Left ventricle myocardium superior (tissue), 1 donor: ENCODE measurements at regions not wholly inside any gene's neighbourhood (a gene's known extent, or its start where the extent isn't known, plus 50 kb on each side); places are given as distances from the start of the nearest gene placed in this dataset.

Experiments
- ATAC-seq: fragments of 200-7000 bp; cut with Tn5 transposase; one replicate; pipeline ENCODE4 v1.9.1; 2020; ENCODE audit warnings: mild to moderate bottlenecking, moderate library complexity
- DNase-seq: peaks from one replicate; pipeline ENCODE4 v3.0.0-alpha.2; 2020
- intact Hi-C: fragments of 100-400 bp; cut with micrococcal nuclease; formaldehyde crosslinking; loops from one replicate; pipeline ENCODE4 v1.11.0; 2022
- donor health status: DM: no; HTN: yes; CAD: no; lungs with severe emphysema.

DNA sequence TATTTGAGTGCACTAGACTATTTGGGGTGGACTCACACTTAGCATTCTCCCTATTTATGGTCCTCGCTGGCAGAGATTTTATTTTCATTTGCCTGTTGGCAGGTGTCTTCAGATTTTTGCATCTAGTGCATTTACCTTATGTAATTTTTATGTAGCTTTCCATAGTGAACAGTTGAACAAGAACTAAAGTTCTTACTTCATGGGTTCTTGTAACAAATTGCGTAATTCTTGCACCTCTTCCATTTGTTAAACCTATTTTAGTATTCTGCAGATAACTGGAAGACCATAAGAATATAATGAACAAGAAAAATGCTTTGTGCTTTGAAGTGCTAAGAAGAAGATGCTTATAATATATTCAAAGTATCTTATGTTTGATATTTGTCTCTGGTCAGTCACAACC, 252.8 kb upstream of the MMS22L start:
- no peak for ATAC-seq
- no peak for DNase-seq
- intact Hi-C loops: no loop called here

DNA sequence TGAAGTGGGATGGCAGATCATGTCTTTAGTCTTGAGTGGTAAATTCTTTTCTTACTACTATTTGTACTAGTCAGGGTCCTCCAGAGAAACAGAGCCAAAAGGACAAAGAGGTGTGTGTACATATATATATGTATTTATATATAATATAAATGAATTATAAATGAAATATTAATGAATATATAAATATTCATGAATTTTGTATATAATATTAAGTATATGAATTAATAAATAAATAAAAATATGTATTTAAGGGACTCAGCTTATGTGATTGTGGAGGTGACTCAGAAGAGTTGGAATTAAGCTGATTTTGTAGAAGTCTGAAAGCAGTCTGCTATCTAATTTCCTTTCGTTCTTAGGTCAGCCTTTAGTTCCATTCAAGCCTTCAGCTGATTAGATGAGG, 265.3 kb upstream of the MMS22L start:
- DNase-seq (no peak), ATAC-seq (no peak)
- intact Hi-C loops: no loop called here

DNA sequence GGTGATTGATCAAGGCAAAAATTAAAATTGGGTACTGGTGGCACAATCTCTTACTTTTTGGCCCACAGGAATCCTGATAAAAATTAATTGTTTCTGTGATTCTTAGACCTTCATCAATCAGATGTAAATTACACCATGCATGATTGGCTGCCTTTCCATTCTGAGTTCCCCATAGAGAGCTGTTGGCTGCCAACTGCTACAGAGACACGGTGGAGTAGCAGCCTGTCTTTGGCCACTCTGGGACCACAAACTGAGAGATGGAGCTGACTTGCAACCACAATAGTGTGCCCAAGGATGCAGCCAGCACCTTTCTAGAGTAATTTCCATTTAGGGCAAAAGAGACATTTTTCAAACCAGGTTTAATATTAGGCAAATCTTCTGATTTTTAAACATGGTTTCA, 274.3 kb upstream of the MMS22L start:
- DNase-seq: no peak
- intact Hi-C loops: no loop called here

DNA sequence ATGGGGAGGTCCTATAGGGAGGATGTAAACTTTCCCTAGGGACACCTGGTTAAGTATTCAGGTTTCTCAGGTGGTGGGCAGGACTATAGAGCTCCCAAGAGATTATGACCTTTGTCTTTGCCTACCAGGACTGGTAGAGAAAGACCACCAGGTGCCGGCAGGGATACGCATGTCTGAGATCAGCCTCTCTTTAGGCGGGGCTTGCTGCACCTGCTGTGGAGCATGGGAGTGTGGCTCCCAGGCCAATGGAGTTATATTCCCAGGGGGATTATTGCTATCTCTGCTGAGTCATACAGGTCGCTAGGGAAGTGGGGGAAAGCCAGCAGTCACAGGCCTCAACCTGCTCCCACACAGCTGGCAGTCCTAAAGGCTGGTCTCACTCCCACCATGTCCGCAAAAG, 280.5 kb upstream of the MMS22L start:
- DNase-seq (no peak), ATAC-seq (no peak)
- intact Hi-C loops: no loop called here

More for the DNA sequence above, 274.3 kb upstream of the MMS22L start:
- no peak for ATAC-seq

DNA sequence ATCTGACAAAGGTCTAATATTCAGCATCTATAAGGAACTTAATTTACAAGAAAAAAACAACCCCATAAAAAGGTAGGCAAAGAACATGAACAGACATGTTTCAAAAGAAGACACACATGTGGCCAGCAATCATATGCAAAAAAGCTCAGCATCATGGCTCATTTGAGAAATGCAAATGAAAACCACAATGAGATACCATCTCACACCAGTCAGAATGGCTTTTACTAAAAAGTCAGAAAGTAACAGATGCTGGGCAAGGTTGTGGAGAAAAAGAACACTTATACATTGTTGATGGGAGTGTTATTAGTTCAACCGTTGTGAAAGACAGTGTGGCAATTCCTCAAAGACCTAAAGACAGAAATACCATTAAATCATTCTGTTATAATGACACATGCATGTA, 289.9 kb upstream of the MMS22L start:
- DNase-seq (no peak), ATAC-seq (no peak)
- intact Hi-C loops: no loop called here

DNA sequence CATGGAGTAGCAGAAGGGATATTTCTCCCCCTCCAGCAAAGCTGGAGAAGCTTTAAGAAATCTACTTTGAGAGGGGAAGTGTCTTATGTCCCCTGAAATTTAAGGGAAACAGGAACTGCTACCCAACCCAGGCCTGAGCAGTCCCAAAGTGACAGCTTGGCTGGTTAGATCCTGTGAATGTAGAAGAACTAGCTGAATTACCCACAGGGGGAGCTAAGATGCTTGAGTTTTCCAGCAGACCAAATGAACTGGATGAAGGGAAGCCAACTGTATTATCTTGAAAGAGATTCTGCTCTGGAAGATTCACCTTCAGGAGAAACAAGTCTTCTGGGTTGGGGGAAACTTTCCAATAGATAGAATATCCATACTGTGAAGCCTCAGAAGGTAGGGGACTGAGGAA, 303.3 kb upstream of the MMS22L start:
- DNase-seq: no peak
- peak; percentile 35 for ATAC-seq
- intact Hi-C loops: no loop called here

DNA sequence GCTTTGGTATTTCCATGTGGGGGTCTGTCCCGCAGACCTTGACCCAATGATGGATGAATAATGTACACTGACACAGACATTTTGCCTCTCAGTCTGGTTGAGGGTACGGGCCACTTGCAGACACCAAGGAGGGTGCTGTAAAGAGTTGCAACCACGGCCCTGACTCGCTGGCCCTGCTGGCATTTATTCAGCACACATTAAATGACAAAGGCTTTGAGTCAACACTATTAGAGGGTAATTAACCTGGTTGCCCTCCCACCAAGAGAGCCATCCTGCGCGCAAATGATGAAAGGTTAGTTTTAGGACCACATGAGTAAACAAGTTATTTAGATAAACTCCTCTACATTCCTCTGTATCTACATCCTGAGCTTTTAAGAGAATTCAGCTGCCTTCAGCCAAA, 308.9 kb upstream of the MMS22L start:
- DNase-seq: no peak
- ATAC-seq: no peak
- intact Hi-C loops: no loop called here

DNA sequence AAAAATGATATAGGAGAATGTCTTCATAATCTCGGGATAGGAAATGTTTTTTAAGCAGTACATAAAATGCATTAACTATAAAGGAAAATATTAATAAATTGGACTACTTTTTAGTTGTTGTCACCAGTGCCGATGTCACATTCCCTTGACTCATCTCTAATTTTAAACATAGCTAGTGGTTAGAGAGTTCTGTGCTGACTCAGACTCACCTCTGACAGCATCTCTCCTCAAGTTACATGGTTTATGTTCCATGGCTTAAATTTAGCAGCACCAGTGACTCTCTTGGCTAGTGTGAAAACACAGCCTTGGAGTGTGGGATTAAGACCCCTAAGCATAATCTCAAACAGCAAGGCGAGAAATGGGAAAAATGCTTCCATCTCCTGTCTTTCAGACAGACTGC, 311.8 kb upstream of the MMS22L start:
- ATAC-seq: peak; percentile 99
- intact Hi-C loops: no loop called here
- DNase-seq: no peak

DNA sequence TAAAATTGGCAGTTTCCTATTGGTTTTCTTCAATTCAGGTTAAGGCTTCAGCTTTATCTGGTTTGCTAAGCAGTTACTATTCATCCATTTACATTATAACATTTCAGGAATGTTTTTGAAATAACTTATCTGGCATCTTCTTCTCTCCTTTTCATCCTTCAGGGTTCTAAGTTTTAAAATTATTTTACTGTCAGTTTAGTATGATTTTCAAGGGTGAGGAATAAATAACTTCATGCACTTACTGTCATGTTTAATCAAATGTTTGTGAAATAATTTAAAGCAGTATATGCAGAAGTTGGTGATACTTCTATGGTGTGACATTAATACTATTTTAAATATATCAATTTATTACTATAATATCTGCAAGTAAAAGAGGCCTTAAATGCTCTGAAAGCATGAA, 338.1 kb upstream of the MMS22L start:
- intact Hi-C loops: no loop called here
- no peak for ATAC-seq
- no peak for DNase-seq

DNA sequence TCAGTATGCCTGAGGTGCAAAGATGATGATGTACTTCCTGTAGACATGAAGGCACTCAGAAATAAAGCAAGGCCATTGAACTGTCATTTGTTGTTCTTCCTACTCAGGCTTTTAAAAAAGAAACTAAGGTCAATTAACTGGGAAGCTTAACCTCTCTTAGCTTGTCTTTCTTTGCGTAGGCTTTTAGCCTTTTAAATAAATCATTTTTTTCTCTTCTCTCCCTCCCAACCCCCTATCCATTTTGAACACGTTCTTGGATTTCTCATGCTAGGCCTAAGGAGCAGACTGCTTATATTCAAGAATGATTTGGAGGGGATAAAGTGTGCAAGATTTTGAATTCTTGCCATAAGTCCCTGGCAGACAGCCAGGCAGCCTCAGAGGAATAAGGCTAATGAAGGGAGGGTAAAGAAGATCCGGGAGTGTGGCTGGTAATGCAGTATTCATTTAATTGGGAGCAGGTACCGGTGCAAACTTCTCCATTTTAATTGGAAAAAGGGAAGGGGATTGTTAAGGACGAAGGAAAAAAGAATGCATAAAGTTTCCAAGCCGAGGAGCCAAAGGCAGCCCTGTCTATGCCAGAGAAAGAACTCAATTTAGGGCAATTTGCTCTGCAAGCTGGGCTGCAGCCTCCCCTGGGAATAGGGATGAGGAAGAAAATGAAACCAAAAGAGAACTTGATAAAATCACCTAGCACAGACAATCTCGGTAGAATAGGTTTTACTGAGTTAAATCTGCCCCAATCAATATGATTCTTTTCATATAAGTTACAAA, 343.8 kb upstream of the MMS22L start:
- DNase-seq: peak; percentile 22

DNA sequence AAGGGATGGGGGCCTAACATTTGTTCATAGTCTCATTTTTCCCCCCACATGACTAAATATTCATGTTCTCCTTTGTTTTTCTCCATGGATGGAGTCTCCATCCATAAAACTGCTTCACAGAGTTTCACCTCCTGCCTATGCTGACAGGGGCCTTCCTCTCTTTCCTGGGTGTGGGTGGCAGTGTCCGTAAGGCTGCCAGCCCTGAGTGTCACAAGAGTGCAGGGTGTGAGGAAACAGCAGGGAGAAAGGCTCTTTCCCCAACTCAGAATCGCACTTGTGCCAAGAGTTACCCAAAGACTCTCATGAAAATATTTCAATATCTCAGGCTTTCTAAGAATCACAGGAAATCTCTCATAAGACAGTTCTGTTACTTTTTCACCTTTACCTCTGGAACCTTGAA, 346.2 kb upstream of the MMS22L start:
- DNase-seq (no peak), ATAC-seq (no peak)
- intact Hi-C loops: no loop called here

More for the DNA sequence above, 343.8 kb upstream of the MMS22L start:
- no peak for ATAC-seq
- intact Hi-C loops: no loop called here

DNA sequence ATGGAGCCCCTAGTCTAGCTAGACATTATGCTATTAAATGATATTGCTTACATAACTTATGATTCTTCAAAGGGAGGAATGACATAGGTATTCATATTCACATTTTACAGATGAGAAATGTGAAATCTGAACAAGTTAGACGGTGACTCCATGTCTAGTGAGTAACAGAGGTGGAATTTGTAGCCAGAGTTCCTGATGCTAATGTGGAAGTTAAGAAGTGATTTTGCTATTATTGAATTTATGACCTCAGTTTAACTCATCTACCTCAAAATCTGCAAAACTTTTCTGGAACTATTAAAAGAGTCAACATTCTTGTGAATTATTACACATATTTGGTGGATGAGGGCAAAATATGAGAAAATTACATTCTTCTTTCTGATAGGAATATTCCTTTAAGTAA, 347.6 kb upstream of the MMS22L start:
- intact Hi-C loops: no loop called here
- ATAC-seq (no peak), DNase-seq (no peak)

DNA sequence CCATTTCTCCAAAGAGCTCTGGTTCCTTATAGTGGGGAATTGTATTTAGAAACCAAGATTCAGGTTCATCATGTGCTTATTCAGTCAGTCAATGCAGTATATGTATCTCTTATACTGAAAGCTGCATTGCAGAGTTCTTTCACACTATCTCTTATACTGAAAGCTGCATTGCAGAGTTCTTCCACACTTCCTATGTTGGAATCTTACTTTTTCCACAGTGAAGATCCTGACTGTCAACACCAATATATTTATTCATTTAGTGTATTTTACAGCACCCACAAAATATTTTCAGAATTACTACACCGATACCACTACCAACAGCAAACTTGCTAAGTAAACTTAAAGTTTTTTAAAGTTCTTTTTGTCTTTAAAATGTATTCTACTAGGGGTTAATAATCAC, 349.3 kb upstream of the MMS22L start:
- ATAC-seq (no peak), DNase-seq (no peak)
- intact Hi-C loops: no loop called here

DNA sequence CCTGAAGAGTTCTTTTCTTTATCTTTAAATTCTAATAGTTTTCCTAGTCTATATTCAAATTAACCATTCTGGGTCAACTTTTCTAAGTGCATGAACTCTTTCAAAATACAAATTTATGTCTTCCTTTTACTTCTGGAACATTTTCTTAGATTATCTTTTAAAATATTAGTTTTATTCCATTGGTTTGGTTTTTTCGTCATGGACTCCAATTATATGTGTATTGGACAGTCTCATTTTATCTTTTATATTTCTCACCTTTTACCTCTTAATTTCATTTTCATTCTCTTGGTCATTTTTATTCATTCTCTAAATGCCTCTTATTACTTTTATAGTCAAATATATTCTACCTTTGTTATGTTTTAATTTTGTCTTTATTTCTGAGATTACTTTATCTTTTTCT, 356.7 kb upstream of the MMS22L start:
- intact Hi-C loops: no loop called here
- ATAC-seq (no peak), DNase-seq (no peak)

DNA sequence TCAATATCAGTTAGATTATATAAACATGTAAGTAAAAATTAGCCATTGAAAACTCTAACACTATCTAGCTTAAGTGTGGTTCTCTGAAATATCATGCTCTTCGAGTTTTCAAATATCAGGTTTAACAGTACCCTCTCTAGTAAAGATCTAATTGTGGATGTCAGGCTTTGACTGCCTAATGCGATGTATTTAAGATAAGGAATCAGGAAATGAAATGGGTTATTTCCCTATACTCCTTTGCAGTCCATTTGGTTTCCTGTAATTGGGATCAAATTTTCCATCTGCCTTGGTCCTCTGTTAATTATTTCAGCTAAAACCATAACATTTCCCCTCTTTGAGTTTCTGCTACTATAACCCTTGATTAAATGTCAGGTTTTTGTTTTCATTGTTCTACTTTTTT, 361.3 kb upstream of the MMS22L start:
- intact Hi-C loops: no loop called here
- no peak for DNase-seq
- ATAC-seq: no peak

DNA sequence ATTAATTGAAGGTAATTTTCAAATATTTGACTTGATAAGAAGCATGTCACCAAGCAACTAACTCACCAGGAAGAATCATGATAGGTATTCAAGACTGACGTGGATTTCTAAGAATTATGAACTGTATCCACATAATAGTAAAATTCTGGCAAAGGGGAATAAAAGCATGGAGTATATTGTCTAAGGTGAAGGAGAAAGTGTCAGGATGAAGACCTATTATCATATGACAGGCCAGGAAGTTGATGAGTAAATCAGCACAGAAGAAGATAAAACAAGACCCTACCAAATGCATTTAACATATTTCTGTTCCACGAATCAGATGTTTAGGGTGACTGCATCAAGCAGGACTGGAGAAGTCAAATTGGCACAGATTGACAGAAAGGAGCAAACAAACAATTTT, 362.7 kb upstream of the MMS22L start:
- no peak for ATAC-seq
- intact Hi-C loops: no loop called here
- no peak for DNase-seq

DNA sequence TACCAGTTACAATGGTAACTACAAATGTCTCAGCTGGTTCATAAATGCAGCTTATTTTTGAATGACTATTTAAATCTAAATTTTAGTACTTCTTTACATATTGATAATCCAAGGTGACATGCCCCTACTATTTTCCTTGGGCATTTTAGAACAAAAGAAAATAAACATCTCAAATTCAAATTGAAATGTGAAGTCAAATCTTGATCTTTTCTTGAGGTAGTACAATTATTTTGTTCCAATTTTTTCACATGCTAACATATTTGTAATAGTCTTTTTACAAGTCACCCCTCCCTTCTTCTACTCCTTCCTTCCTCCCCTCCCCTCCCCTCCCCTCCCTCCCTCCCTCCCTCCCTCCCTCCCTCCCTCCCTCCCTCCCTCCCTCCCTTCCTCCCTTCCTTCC, 370.1 kb upstream of the MMS22L start:
- intact Hi-C loops: no loop called here
- no peak for ATAC-seq
- DNase-seq: no peak

DNA sequence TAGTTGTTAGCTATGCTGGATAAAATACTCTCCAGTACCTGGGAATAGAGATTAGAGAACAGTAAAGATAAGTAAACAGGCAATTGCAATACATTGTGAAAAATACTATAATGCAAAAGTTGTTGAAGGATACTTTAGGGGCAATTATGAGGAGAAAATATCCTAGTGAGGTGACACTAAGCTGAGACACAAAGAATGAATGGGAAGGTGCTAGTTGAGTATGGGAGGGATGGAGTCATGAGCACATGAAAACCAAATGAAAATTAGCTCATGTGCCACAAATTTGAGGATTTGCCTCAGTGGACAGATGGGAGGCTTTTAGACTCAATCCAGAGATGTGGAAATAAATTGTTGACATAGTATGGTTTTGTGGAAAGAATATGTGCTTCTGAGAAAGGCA, 370.5 kb upstream of the MMS22L start:
- intact Hi-C loops: no loop called here
- no peak for DNase-seq
- ATAC-seq: no peak

DNA sequence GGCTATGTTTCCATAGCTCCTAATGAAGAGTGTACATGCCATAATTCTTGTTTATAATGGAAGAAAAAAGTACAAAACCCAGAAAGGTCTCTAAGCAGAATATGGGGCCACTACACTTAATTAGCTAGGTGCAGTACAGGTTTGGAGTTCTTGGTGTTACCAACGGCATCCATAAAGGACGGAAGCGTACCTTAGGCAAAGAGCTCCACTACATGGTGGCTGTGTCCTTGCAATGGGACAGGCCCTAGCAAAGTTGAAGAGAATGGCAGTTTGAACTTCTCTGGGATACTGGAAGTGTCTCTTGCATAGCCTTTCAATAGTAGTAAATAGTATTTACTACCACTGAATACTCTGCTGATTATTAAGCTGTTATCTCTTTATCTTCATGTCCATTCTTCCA, 371.7 kb upstream of the MMS22L start:
- intact Hi-C loops: no loop called here
- DNase-seq: no peak
- ATAC-seq: no peak

DNA sequence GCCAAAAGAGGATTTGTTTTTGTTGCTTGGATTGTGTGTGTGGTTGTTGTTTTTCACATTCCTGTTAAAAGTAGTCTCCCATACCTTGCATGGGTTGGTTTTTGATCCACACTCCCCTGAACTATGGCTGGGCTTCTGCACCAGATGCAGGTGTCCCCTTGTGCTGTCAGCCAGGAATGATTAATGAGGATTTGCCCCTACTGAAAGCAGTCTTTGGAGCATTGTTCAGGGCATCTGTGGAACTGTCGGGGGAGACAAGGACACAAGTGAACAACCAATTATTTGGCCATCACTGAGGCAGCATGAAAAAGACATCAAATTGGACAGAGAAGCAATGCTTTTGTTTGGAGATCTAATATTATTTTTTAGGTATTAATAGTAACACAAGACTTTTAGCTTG, 373.2 kb upstream of the MMS22L start:
- no peak for DNase-seq

DNA sequence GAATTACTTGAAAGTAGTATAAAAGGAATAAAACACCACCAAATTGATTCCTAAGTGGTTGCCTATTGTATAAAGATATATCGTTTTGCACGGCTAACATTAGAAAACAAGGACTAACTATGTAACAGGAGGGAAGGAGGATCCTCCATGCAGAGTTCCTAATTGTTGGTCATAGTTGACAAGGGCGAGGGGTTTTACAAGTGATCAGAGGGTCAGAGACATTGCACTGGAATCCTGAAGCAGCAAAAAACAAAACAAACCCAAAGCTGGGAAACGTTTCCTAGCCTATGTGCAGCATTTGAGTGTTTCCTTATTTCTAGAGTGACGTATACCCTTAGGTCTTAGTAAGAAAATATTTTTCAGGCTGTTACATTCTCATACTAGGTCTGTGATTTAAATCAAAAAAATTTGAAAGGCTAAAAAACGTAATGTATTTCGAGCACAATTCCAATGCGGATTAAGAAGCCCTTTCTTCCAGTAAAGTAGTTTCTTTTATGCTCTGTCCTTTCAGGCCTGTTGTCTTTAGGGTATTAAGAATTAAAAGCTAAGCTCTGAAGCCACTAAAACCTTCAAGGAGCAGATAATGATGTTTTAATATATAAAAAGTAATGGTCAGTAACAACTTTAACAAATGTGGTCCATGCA, 373.8 kb upstream of the MMS22L start:
- no peak for ATAC-seq
- no peak for DNase-seq
- intact Hi-C loops: no loop called here

More for the DNA sequence above, 373.2 kb upstream of the MMS22L start:
- no peak for ATAC-seq
- intact Hi-C loops: no loop called here
